H9 (cell line): ENCODE measurements at regions not wholly inside any gene's neighbourhood (a gene's known extent, or its start where the extent isn't known, plus 50 kb on each side); places are given as distances from the start of the nearest gene placed in this dataset.
"Not testable (repeated sequence)": the region's sequence is repeated elsewhere in the genome, so short reads cannot be mapped to it uniquely, and the experiment has no call there.

Source experiments
- DNase-seq: peaks from one replicate; pipeline ENCODE4 v3.0.0-alpha.2; 2017
- H2AFZ ChIP-seq: one replicate; pipeline ENCODE4 v1.6.1; 2013; ENCODE audit warnings: mild to moderate bottlenecking, low read length, control low read depth, moderate library complexity
- H2AK5ac ChIP-seq: 2 replicates; pipeline ENCODE4 v1.6.1; 2013; ENCODE audit warnings: low read length, control low read depth, mixed read lengths; ENCODE audit not compliant: insufficient read length
- H2BK120ac ChIP-seq: one replicate; pipeline ENCODE4 v1.6.1; 2013; ENCODE audit warnings: low read depth, mild to moderate bottlenecking, low read length, control low read depth, inconsistent platforms; ENCODE audit not compliant: poor library complexity, severe bottlenecking
- H2BK12ac ChIP-seq: 2 replicates; pipeline ENCODE4 v1.6.1; 2013; ENCODE audit warnings: low read length, control low read depth, mixed read lengths, low read depth; ENCODE audit not compliant: insufficient read length
- H2BK15ac ChIP-seq: 2 replicates; pipeline ENCODE4 v1.6.1; 2013; ENCODE audit warnings: low read depth, low read length, control low read depth
- H2BK20ac ChIP-seq: one replicate; pipeline ENCODE4 v1.6.1; 2013; ENCODE audit warnings: low read depth, mild to moderate bottlenecking, low read length, control low read depth, inconsistent platforms; ENCODE audit not compliant: poor library complexity, severe bottlenecking
- H2BK5ac ChIP-seq: 2 replicates; pipeline ENCODE4 v1.6.1; 2013; ENCODE audit warnings: low read length, control low read depth, mixed read lengths; ENCODE audit not compliant: insufficient read length
- H3K14ac ChIP-seq: 2 replicates; pipeline ENCODE4 v1.6.1; 2013; ENCODE audit warnings: low read length, control low read depth; ENCODE audit not compliant: insufficient read depth
- H3K18ac ChIP-seq: 2 replicates; pipeline ENCODE4 v1.6.1; 2013; ENCODE audit warnings: low read depth, mild to moderate bottlenecking, mixed read lengths, low read length, control low read depth; ENCODE audit not compliant: insufficient read length
- H3K23ac ChIP-seq: 2 replicates; pipeline ENCODE4 v1.6.1; 2013; ENCODE audit warnings: low read length, control low read depth, mixed read lengths, low read depth; ENCODE audit not compliant: insufficient read length
- H3K23me2 ChIP-seq: 2 replicates; pipeline ENCODE4 v1.6.1; 2013; ENCODE audit warnings: low read depth, mild to moderate bottlenecking, mixed read lengths, low read length, control low read depth; ENCODE audit not compliant: insufficient read length, poor library complexity, severe bottlenecking
- H3K27ac ChIP-seq: 2 replicates; pipeline ENCODE4 v1.5.1; 2013; ENCODE audit warnings: low read length, control low read depth, mixed read lengths, low read depth; ENCODE audit not compliant: insufficient read length
- H3K27me3 ChIP-seq: 2 replicates; pipeline ENCODE4 v1.6.1; 2013; ENCODE audit warnings: low read length, control low read depth, inconsistent platforms; ENCODE audit not compliant: insufficient read depth
- H3K4ac ChIP-seq: 2 replicates; pipeline ENCODE4 v1.6.1; 2013; ENCODE audit warnings: low read depth, mild to moderate bottlenecking, control low read depth, inconsistent platforms, low read length, moderate library complexity
- H3K4me1 ChIP-seq: 2 replicates; pipeline ENCODE4 v1.6.1; 2013; ENCODE audit warnings: low read length, control low read depth, inconsistent platforms; ENCODE audit not compliant: insufficient read depth
- H3K4me2 ChIP-seq: 2 replicates; pipeline ENCODE4 v1.6.1; 2013; ENCODE audit warnings: low read length, control low read depth, mixed read lengths; ENCODE audit not compliant: insufficient read length, insufficient read depth
- H3K56ac ChIP-seq: 2 replicates; pipeline ENCODE4 v1.6.1; 2013; ENCODE audit warnings: low read depth, mild to moderate bottlenecking, mixed read lengths, low read length, control low read depth; ENCODE audit not compliant: insufficient read length
- H3K79me1 ChIP-seq: 2 replicates; pipeline ENCODE4 v1.6.1; 2013; ENCODE audit warnings: low read depth, mild to moderate bottlenecking, moderate library complexity, low read length, control low read depth, inconsistent platforms; ENCODE audit not compliant: insufficient read depth, poor library complexity, severe bottlenecking
- H3K79me2 ChIP-seq: 2 replicates; pipeline ENCODE4 v1.6.1; 2013; ENCODE audit warnings: low read length, control low read depth, inconsistent platforms; ENCODE audit not compliant: insufficient read depth
- H3K9ac ChIP-seq: 2 replicates; pipeline ENCODE4 v1.6.1; 2013; ENCODE audit warnings: low read length, control low read depth, mixed read lengths; ENCODE audit not compliant: insufficient read length; ENCODE audit errors: extremely low read depth
- H3K9me3 ChIP-seq: one replicate; pipeline ENCODE4 v1.6.1; 2013; ENCODE audit warnings: low read depth, low read length, inconsistent platforms; ENCODE audit not compliant: control insufficient read depth
- H3T11ph ChIP-seq: one replicate; pipeline ENCODE4 v1.6.1; 2013; ENCODE audit warnings: mild to moderate bottlenecking, low read length, control low read depth, inconsistent platforms
- H4K20me1 ChIP-seq: one replicate; pipeline ENCODE4 v1.6.1; 2013; ENCODE audit not compliant: control insufficient read depth, insufficient read length, insufficient read depth
- H4K5ac ChIP-seq: 2 replicates; pipeline ENCODE4 v1.6.1; 2013; ENCODE audit warnings: low read depth, mild to moderate bottlenecking, mixed read lengths, low read length, control low read depth; ENCODE audit not compliant: insufficient read length
- H4K8ac ChIP-seq: replicated peaks from 2 replicates; pipeline ENCODE4 v1.6.1; 2013; ENCODE audit warnings: low read length, control low read depth, mixed read lengths, low read depth; ENCODE audit not compliant: insufficient read length
- H4K91ac ChIP-seq: 2 replicates; pipeline ENCODE4 v1.6.1; 2013; ENCODE audit warnings: low read depth, mild to moderate bottlenecking, moderate library complexity, mixed read lengths, low read length, control low read depth; ENCODE audit not compliant: insufficient read length
- H3K27ac Mint-ChIP-seq, 3 experiments: 2 replicates in 2 of 3; 3 replicates in 1 of 3; pipeline ENCODE4 v1.8.0; 2020 to 2021; ENCODE audit warnings: mixed read lengths in 3 of 3, mild to moderate bottlenecking in 1 of 3, moderate library complexity in 1 of 3
- H3K27me3 Mint-ChIP-seq: 2 replicates; pipeline ENCODE4 v1.8.0; 2021; ENCODE audit warnings: low read depth, mild to moderate bottlenecking, moderate library complexity, mixed read lengths
- H3K36me3 Mint-ChIP-seq, 3 experiments: 2 replicates in 2 of 3; 3 replicates in 1 of 3; pipeline ENCODE4 v1.8.0; 2020 to 2021; ENCODE audit warnings: low read depth in 3 of 3, mixed read lengths in 3 of 3; ENCODE audit not compliant: insufficient read depth in 1 of 3
- H3K4me1 Mint-ChIP-seq, 2 experiments: 2 replicates each; pipeline ENCODE4 v1.8.0; 2020; ENCODE audit warnings: mixed read lengths in 2 of 2
- H3K4me3 Mint-ChIP-seq, 2 experiments: 2 replicates in 1 of 2; 3 replicates in 1 of 2; pipeline ENCODE4 v1.8.0; 2020 to 2021; ENCODE audit warnings: mild to moderate bottlenecking in 2 of 2, mixed read lengths in 2 of 2, moderate library complexity in 1 of 2
- H3K9me3 Mint-ChIP-seq, 2 experiments: 2 replicates in 1 of 2; 3 replicates in 1 of 2; pipeline ENCODE4 v1.8.0; 2020; ENCODE audit warnings: mild to moderate bottlenecking in 2 of 2, mixed read lengths in 2 of 2, moderate library complexity in 1 of 2
- CTCF ChIP-seq: fragments of 200-600 bp; sonication (generic); conservative IDR thresholded peaks from 3 replicates; pipeline ENCODE4 v1.8.0; 2021; ENCODE audit warnings: antibody characterized with exemption, mild to moderate bottlenecking
- WGBS: extraction: QIAGEN DNeasy Blood & Tissue Kit; methylation state at CpG from one replicate; pipeline ENCODE4 v1.1.7; 2013; ENCODE audit warnings: missing lambda C conversion rate, low lambda C conversion rate, mixed read lengths; ENCODE audit not compliant: insufficient read length; ENCODE audit errors: extremely low coverage; 5-methylcytosine and 5-hydroxymethylcytosine counted together

GRCh38 chr10:9957351-9957750 lies 1060.3 kb upstream of the CELF2 start:
- no peak overlapping the region for H4K5ac ChIP-seq
- DNase-seq = no peak
- H3K27me3 ChIP-seq = no peaks in the 10 kb centered on the region
- H2BK120ac ChIP-seq = no peak overlapping the region
- no peak overlapping the region for H3K14ac ChIP-seq
- H3K9ac ChIP-seq = no peak overlapping the region
- H3K4me1 Mint-ChIP-seq = peaks cover 0 to 6% of the 10 kb centered on the region in 2 experiments; a peak in 2 of 4 replicates
- H3K18ac ChIP-seq = no peak overlapping the region
- no peaks in the 10 kb centered on the region for H3K27me3 Mint-ChIP-seq
- no peak overlapping the region for H3K4me2 ChIP-seq
- H3K23ac ChIP-seq = no peak overlapping the region
- H2BK5ac ChIP-seq = no peak overlapping the region
- no peak overlapping the region for H3T11ph ChIP-seq
- no peaks in the 10 kb centered on the region for H3K79me1 ChIP-seq
- H3K9me3 Mint-ChIP-seq = peaks cover 0 to 3% of the 10 kb centered on the region in 2 experiments; a peak in 3 of 5 replicates
- no peak overlapping the region for H4K91ac ChIP-seq
- H3K9me3 ChIP-seq = no peaks in the 10 kb centered on the region
- no peaks in the 10 kb centered on the region for H3K79me2 ChIP-seq
- H2BK12ac ChIP-seq = no peak overlapping the region
- H3K4me1 ChIP-seq = no peaks in the 10 kb centered on the region
- peaks cover 0 to 5% (median 2%) of the 10 kb centered on the region in 3 experiments; a peak in 2 of 7 replicates for H3K36me3 Mint-ChIP-seq
- H2AK5ac ChIP-seq = no peak overlapping the region
- no peak overlapping the region for H2BK15ac ChIP-seq
- H3K27ac ChIP-seq = no peak overlapping the region
- no peak overlapping the region for H2BK20ac ChIP-seq
- no peak overlapping the region for H3K4me3 Mint-ChIP-seq
- no peak overlapping the region for H2AFZ ChIP-seq
- no peak overlapping the region for H3K4ac ChIP-seq
- WGBS = no CpG with 5 or more reads among the region's 1 CpG
- no peak overlapping the region for H4K8ac ChIP-seq
- no peak for TF ChIP-seq CTCF
- H4K20me1 ChIP-seq = no peaks in the 10 kb centered on the region
- H3K23me2 ChIP-seq = no peaks in the 10 kb centered on the region
- no peak overlapping the region for H3K27ac Mint-ChIP-seq
- no peak overlapping the region for H3K56ac ChIP-seq

GRCh38 chr10:9957876-9958275 lies 1059.8 kb upstream of the CELF2 start:
- H3K9me3 Mint-ChIP-seq, H2AK5ac ChIP-seq, H3K36me3 Mint-ChIP-seq, H3K56ac ChIP-seq, H3K4ac ChIP-seq, H3K27ac Mint-ChIP-seq, H2BK15ac ChIP-seq, H3K23me2 ChIP-seq, H3K23ac ChIP-seq, H3T11ph ChIP-seq, H2BK20ac ChIP-seq, H3K9ac ChIP-seq, H2BK120ac ChIP-seq, H3K79me2 ChIP-seq, H2BK12ac ChIP-seq, H3K27me3 ChIP-seq, H3K4me1 Mint-ChIP-seq, H3K4me3 Mint-ChIP-seq, H3K9me3 ChIP-seq, DNase-seq, H3K27ac ChIP-seq, H4K20me1 ChIP-seq, H3K18ac ChIP-seq, H3K79me1 ChIP-seq, H2BK5ac ChIP-seq, H2AFZ ChIP-seq, H4K5ac ChIP-seq, H4K91ac ChIP-seq, H4K8ac ChIP-seq, H3K4me2 ChIP-seq, H3K4me1 ChIP-seq, H3K14ac ChIP-seq, H3K27me3 Mint-ChIP-seq: not testable (repeated sequence)
- WGBS = no CpG with 5 or more reads among the region's 6 CpGs
